Activated naive CD8-positive, alpha-beta T cell treated with anti-CD3 and anti-CD28 coated beads, Interleukin-2, amount 50 U/mL, for 24 hours (primary cell): ENCODE measurements at regions not wholly inside any gene's neighbourhood (a gene's known extent, or its start where the extent isn't known, plus 50 kb on each side); places are given as distances from the start of the nearest gene placed in this dataset.

Experiments
- ATAC-seq: fragments of 150-1000 bp; cut with Tn5 transposase; one replicate; pipeline ENCODE4 v1.10.0; 2021
- DNase-seq: peaks from one replicate; pipeline ENCODE4 v3.0.0; 2021
- H3K27ac Mint-ChIP-seq: one replicate; pipeline ENCODE4 v1.8.0; 2021; ENCODE audit warnings: mild to moderate bottlenecking, mixed read lengths
- H3K27me3 Mint-ChIP-seq: one replicate; pipeline ENCODE4 v1.8.0; 2021; ENCODE audit warnings: mixed read lengths
- H3K36me3 Mint-ChIP-seq: one replicate; pipeline ENCODE4 v1.8.0; 2021; ENCODE audit warnings: low read depth, mixed read lengths
- H3K4me1 Mint-ChIP-seq: one replicate; pipeline ENCODE4 v1.8.0; 2021; ENCODE audit warnings: mixed read lengths
- H3K4me3 Mint-ChIP-seq: one replicate; pipeline ENCODE4 v1.8.0; 2021; ENCODE audit warnings: mild to moderate bottlenecking, moderate library complexity, mixed read lengths
- H3K9me3 Mint-ChIP-seq: one replicate; pipeline ENCODE4 v1.8.0; 2021; ENCODE audit warnings: mixed read lengths

GRCh38 chr3:77967621-77968020 is 927.7 kb downstream of the ROBO2 start:
- DNase-seq (no peak), ATAC-seq (no peak)
- Mint-ChIP-seq H3K9me3 (peaks cover 13% of the 10 kb centered on the region), H3K4me1 (no peaks in the 10 kb centered on the region), H3K27me3 (no peaks in the 10 kb centered on the region), H3K27ac (no peak overlapping the region), H3K36me3 (no peaks in the 10 kb centered on the region), H3K4me3 (no peak overlapping the region)

GRCh38 chr3:77976079-77976478 is 936.2 kb downstream of the ROBO2 start:
- Mint-ChIP-seq H3K4me3 (no peak overlapping the region), H3K27me3 (no peaks in the 10 kb centered on the region), H3K4me1 (no peaks in the 10 kb centered on the region), H3K9me3 (peaks cover 8% of the 10 kb centered on the region), H3K27ac (no peak overlapping the region), H3K36me3 (no peaks in the 10 kb centered on the region)
- DNase-seq (no peak), ATAC-seq (no peak)

GRCh38 chr3:78003090-78003489 is 963.2 kb downstream of the ROBO2 start:
- H3K36me3 Mint-ChIP-seq, result no peaks in the 10 kb centered on the region
- H3K4me3 Mint-ChIP-seq, result no peak overlapping the region
- no peaks in the 10 kb centered on the region for H3K27me3 Mint-ChIP-seq
- H3K4me1 Mint-ChIP-seq, result no peaks in the 10 kb centered on the region
- DNase-seq (no peak), ATAC-seq (no peak)
- H3K9me3 Mint-ChIP-seq, result peaks cover 8% of the 10 kb centered on the region
- H3K27ac Mint-ChIP-seq, result no peak overlapping the region

- H3K36me3 Mint-ChIP-seq, result no peaks in the 10 kb centered on the region
- peaks cover 17% of the 10 kb centered on the region for H3K9me3 Mint-ChIP-seq
- DNase-seq, result no peak
- H3K27ac Mint-ChIP-seq, result no peak overlapping the region
- ATAC-seq, result no peak
- H3K4me3 Mint-ChIP-seq, result no peak overlapping the region
- H3K27me3 Mint-ChIP-seq, result no peaks in the 10 kb centered on the region
- no peaks in the 10 kb centered on the region for H3K4me1 Mint-ChIP-seq
Observed at GRCh38 chr3:78004571-78004970, 964.7 kb downstream of the ROBO2 start.

- Mint-ChIP-seq H3K4me3 (no peak overlapping the region), H3K27me3 (no peaks in the 10 kb centered on the region), H3K4me1 (no peaks in the 10 kb centered on the region), H3K36me3 (no peaks in the 10 kb centered on the region), H3K27ac (no peak overlapping the region), H3K9me3 (peaks cover 26% of the 10 kb centered on the region)
- ATAC-seq (no peak), DNase-seq (no peak)
Observed at GRCh38 chr3:78013653-78014052, 973.8 kb downstream of the ROBO2 start.

GRCh38 chr3:78015856-78016255 is 976.0 kb downstream of the ROBO2 start:
- DNase-seq (no peak), ATAC-seq (no peak)
- Mint-ChIP-seq H3K9me3 (peaks cover 21% of the 10 kb centered on the region), H3K4me1 (no peaks in the 10 kb centered on the region), H3K4me3 (no peak overlapping the region), H3K36me3 (no peaks in the 10 kb centered on the region), H3K27ac (no peak overlapping the region), H3K27me3 (no peaks in the 10 kb centered on the region)

GRCh38 chr3:78021710-78022109 is 981.8 kb downstream of the ROBO2 start:
- no peaks in the 10 kb centered on the region for H3K4me1 Mint-ChIP-seq
- DNase-seq (no peak), ATAC-seq (no peak)
- H3K27me3 Mint-ChIP-seq, result no peaks in the 10 kb centered on the region
- H3K36me3 Mint-ChIP-seq, result no peaks in the 10 kb centered on the region
- H3K27ac Mint-ChIP-seq, result no peak overlapping the region
- no peak overlapping the region for H3K4me3 Mint-ChIP-seq
- H3K9me3 Mint-ChIP-seq, result peaks cover 18% of the 10 kb centered on the region

GRCh38 chr3:78022232-78022631 is 982.3 kb downstream of the ROBO2 start:
- no peak for DNase-seq
- ATAC-seq, result no peak
- H3K9me3 Mint-ChIP-seq, result peaks cover 18% of the 10 kb centered on the region
- no peaks in the 10 kb centered on the region for H3K27me3 Mint-ChIP-seq
- no peaks in the 10 kb centered on the region for H3K36me3 Mint-ChIP-seq
- no peaks in the 10 kb centered on the region for H3K4me1 Mint-ChIP-seq
- no peak overlapping the region for H3K27ac Mint-ChIP-seq
- H3K4me3 Mint-ChIP-seq, result no peak overlapping the region

GRCh38 chr3:78023257-78023656 is 983.4 kb downstream of the ROBO2 start:
- Mint-ChIP-seq H3K27me3 (no peaks in the 10 kb centered on the region), H3K9me3 (peaks cover 18% of the 10 kb centered on the region), H3K4me1 (no peaks in the 10 kb centered on the region), H3K4me3 (no peak overlapping the region), H3K27ac (no peak overlapping the region), H3K36me3 (no peaks in the 10 kb centered on the region)
- ATAC-seq (no peak), DNase-seq (no peak)

GRCh38 chr3:78025916-78026315 is 986.0 kb downstream of the ROBO2 start:
- H3K27ac Mint-ChIP-seq, result no peak overlapping the region
- ATAC-seq (no peak), DNase-seq (no peak)
- H3K4me3 Mint-ChIP-seq, result no peak overlapping the region
- peaks cover 11% of the 10 kb centered on the region for H3K9me3 Mint-ChIP-seq
- H3K36me3 Mint-ChIP-seq, result no peaks in the 10 kb centered on the region
- H3K27me3 Mint-ChIP-seq, result no peaks in the 10 kb centered on the region
- no peaks in the 10 kb centered on the region for H3K4me1 Mint-ChIP-seq

- Mint-ChIP-seq H3K4me3 (no peak overlapping the region), H3K4me1 (no peaks in the 10 kb centered on the region), H3K36me3 (no peaks in the 10 kb centered on the region), H3K27me3 (no peaks in the 10 kb centered on the region), H3K27ac (no peak overlapping the region), H3K9me3 (peaks cover 11% of the 10 kb centered on the region)
- DNase-seq (no peak), ATAC-seq (no peak)
Observed at GRCh38 chr3:78026318-78026828, 986.5 kb downstream of the ROBO2 start.

GRCh38 chr3:78029775-78030174 is 989.9 kb downstream of the ROBO2 start:
- Mint-ChIP-seq H3K4me1 (no peaks in the 10 kb centered on the region), H3K4me3 (no peak overlapping the region), H3K27ac (no peak overlapping the region), H3K9me3 (peaks cover 12% of the 10 kb centered on the region), H3K27me3 (no peaks in the 10 kb centered on the region), H3K36me3 (no peaks in the 10 kb centered on the region)
- no peak for DNase-seq
- ATAC-seq, result no peak

GRCh38 chr3:78035131-78035641 is 995.3 kb downstream of the ROBO2 start:
- no peak overlapping the region for H3K27ac Mint-ChIP-seq

GRCh38 chr3:78041486-78041885 is 1001.6 kb downstream of the ROBO2 start:
- no peak overlapping the region for H3K27ac Mint-ChIP-seq
- ATAC-seq (no peak), DNase-seq (no peak)
- H3K27me3 Mint-ChIP-seq, result no peaks in the 10 kb centered on the region
- H3K36me3 Mint-ChIP-seq, result no peaks in the 10 kb centered on the region
- H3K4me3 Mint-ChIP-seq, result no peak overlapping the region
- H3K4me1 Mint-ChIP-seq, result no peaks in the 10 kb centered on the region
- H3K9me3 Mint-ChIP-seq, result peaks cover 6% of the 10 kb centered on the region

More at GRCh38 chr3:78035131-78035641, 995.3 kb downstream of the ROBO2 start:
- Mint-ChIP-seq H3K4me3 (no peak overlapping the region), H3K36me3 (no peaks in the 10 kb centered on the region), H3K27me3 (no peaks in the 10 kb centered on the region), H3K9me3 (peaks cover 17% of the 10 kb centered on the region), H3K4me1 (no peaks in the 10 kb centered on the region)
- ATAC-seq (no peak), DNase-seq (no peak)

GRCh38 chr3:78046566-78046965 is 1006.7 kb downstream of the ROBO2 start:
- ATAC-seq (no peak), DNase-seq (no peak)
- Mint-ChIP-seq H3K27me3 (no peaks in the 10 kb centered on the region), H3K9me3 (no peaks in the 10 kb centered on the region), H3K4me3 (no peak overlapping the region), H3K4me1 (no peaks in the 10 kb centered on the region), H3K36me3 (no peaks in the 10 kb centered on the region), H3K27ac (no peak overlapping the region)

GRCh38 chr3:78048698-78049097 is 1008.8 kb downstream of the ROBO2 start:
- DNase-seq (no peak), ATAC-seq (no peak)
- no peak overlapping the region for H3K27ac Mint-ChIP-seq
- H3K36me3 Mint-ChIP-seq, result no peaks in the 10 kb centered on the region
- no peaks in the 10 kb centered on the region for H3K27me3 Mint-ChIP-seq
- no peaks in the 10 kb centered on the region for H3K4me1 Mint-ChIP-seq
- no peaks in the 10 kb centered on the region for H3K9me3 Mint-ChIP-seq
- H3K4me3 Mint-ChIP-seq, result no peak overlapping the region
